HPDE6-E6E7 (cell line): ENCODE measurements at regions not wholly inside any gene's neighbourhood (a gene's known extent, or its start where the extent isn't known, plus 50 kb on each side); places are given as distances from the start of the nearest gene placed in this dataset.

Experiments
- DNase-seq: peaks from one replicate; pipeline ENCODE4 v3.0.0; 2011; ENCODE audit warnings: missing footprints; ENCODE audit errors: extremely low spot score

DNA sequence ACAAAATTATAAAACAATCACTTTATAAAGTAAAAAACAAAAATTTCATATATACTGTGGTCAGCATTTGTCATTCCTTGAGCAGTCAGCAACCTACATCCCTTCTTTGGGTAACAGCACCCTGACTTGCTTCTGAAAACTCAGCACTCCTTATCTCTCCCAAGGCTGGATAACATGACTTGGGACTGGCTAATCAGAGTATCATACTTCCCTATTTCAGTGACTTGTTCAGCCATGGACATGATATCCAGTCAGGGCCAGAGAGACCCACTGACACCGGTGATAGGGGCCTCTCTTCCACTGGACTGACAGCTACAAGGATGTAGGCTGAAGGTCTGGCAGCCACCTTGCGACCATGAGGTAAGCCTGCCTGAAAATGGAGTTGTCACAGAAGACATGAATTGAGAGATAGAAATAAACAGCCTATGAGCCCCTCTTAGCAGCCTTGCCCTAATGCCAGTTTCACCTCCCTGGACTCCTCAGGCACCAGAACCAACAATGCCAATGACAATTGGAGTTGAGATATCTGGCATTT is 84.4 kb upstream of the NEBL start:
- DNase-seq, result no peak

GRCh38 chr10:20978617-20979016 is 81.5 kb upstream of the NEBL start:
- DNase-seq, result no peak

DNA sequence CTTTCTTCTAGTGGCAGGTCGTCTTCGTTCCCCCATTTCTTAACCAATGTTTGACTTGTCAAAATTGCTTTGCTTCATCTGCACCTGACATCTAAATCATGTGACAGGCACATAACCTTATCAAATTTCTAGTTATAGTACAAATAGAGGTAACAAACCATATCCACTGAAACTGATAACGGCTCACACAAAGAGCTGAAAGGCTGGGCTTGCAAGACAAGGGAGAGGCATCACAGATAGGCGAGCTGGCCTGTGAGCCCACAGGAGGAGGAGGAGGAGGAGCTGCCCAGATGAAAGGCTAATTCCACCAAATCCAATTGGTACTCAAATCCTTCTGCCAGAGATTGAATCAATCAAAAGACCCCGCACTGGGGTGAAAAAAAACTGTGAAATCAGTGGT is 80.2 kb upstream of the NEBL start:
- DNase-seq, result no peak

DNA sequence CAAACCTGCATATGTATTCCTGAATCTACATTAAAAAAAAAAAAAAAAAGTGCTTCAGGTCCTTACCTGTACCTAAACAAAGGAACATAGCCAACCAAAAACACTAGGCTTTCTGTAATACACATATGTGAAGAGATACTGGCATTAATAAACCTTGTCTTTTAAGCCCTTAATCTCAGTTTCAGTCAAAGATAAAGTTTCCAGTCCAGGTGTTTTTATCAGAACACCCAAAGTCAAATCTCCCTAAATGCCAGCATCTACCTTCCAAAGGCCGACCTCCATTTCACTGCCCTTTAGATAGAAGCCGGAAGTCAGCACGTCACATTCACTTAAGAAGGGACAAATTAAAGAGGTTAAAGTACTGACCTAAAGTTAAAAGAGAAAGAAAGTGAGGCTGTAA is 79.8 kb upstream of the NEBL start:
- no peak for DNase-seq

DNA sequence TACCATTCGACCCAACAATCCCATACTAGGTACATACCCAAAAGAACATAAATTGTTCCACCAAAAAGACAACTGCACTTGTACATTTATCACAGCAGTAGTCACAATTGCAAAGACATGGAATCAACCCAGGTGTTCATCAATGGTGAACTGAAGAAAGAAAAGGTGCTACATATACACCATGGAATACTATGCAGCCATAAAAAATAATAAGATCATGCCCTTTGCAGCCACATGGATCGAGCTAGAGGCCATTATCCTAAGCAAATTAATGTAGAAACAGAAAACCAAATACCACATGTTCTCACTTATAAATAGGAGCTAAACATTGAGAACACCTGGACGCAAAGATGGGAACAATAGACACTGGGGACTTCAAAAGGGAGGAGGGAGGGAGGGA is 79.3 kb upstream of the NEBL start:
- DNase-seq, result no peak

DNA sequence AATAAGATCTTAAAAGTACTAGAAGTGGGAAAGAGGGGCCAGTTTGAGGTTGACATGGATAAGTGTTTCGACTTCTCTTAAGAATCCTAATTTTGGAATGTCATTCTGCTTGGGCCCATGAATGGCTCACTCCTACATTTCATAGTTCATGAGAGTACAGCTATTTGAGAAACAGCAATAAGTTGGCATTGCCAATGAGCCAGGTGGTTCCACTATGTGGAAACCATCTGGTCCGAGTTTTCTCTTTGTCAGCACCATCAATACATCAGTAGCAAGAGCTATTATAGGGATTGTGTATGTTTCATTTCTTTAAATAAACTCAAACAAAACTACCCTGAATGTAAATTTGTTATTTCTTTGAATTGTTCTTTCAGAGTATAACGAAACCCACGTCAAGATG is 78.1 kb upstream of the NEBL start:
- no peak for DNase-seq

- no peak for DNase-seq
Observed at GRCh38 chr10:20972925-20973324, 75.8 kb upstream of the NEBL start.

GRCh38 chr10:20971901-20972300 is 74.8 kb upstream of the NEBL start:
- DNase-seq, result no peak

GRCh38 chr10:20970708-20971107 is 73.6 kb upstream of the NEBL start:
- no peak for DNase-seq

GRCh38 chr10:20970044-20970443 is 72.9 kb upstream of the NEBL start:
- DNase-seq, result peak; percentile 3

DNA sequence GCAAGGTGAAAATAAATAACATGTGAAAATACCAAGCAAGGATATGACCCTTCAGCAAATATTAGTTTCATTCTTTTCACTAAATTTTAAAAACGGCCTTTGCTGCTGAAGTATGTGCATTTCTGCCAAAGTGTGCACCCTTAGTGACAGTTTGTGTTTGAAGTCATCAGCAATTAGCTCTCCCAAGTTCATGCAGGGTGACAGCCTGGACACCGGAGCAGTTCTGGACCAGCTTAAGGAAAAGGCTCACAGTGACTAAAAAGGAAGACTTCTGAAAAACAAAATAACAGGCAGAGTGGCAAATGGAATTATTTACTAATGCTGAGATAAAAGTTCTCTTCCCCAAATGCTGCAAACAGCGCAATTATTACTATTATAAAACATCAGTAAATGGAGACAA is 69.3 kb upstream of the NEBL start:
- no peak for DNase-seq

DNA sequence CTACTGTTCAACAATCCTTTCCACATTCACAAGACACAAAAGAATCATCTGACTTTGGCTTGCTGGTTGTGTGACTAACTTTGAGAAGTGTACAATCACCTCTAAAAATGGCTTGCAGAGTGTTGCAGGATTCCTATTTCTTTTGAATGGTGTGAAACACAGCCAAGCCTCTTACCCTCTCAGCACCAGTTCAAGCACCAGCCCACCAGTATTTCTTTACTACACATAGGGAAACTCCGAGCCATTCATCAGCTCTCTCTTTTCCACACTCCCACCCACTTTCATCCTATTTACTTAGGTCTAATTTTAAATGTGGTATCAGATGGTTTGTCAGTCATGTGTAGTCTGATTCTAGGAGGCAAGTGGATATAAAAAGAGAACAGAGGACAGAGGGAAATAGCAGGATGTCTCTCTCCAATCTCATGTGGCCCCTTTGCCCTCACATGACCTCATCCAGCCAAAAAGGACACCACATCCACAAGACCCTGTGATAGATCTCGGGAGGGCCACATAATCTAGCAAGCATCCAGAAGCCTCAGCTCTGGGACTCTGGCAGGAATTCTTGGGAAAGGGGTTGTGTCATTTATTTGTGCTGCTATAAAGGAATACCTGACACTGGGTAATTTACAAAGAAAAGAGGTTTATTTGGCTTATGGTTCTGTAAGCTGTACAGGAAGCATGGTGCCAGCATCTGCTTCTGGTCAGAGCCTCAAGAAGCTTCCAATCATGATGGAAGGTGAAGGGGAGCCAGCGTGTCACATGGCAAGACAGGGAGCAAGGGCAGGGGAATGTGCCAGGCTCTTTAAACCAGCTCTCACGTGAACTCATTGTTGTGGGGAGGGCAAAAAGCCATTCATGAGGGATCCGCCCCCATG is 66.8 kb upstream of the NEBL start:
- DNase-seq, result no peak

- DNase-seq, result no peak
Observed at GRCh38 chr10:20963056-20963455, 65.9 kb upstream of the NEBL start.

DNA sequence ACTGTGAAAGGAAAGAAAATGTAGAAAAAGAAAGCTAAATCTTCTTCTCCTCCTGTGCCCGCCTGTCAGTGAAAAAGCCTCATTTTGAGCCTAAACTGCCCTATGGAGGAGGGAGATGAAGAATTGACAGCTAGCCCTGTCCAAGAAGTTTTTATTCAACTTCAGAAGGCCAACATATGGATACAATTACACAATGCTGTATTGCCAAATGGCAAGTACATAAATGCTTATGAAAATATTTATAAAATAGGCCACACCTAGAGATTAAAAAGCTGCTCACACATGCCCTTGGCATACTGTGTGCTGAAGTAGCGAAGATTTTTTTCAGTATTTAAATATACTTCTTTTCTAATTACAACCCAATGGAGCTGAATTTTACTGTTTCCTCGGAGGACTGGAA is 65.1 kb upstream of the NEBL start:
- DNase-seq, result no peak

DNA sequence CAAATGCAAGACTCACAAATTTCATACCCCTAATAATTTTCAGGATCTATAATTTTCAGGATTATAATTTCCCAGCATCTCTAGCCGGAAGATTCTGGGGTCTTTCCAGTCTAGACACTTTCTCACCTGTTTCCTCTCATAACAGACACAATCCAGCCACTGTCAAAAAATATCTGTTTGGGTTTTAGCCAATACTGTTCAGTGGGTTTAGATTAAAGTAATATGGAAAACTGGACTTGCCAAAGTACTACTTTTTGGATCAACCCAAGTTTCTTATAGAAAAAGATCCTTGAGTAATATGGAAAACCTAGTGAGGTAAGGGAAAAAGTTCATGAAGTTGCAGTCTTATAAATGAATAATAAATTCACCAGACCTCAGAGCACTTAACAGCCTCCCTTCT is 62.1 kb upstream of the NEBL start:
- no peak for DNase-seq

DNA sequence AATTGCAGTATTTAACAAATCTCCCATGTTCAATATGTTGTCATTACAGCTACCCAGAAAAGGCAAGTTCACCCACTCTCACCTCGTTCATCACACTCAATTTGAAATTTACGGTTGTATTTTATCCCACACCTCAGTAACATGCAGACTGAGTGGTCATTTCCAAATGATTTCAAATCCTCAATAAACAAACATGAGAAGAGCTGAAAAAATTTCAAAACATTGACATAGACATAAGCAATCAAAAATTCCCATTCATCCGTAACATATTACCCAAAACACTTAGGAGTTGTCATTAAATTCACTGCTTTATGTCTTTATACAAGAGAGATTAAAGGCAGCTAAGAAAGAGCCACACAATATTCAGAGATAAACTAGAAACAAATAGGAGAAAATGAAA is 61.7 kb upstream of the NEBL start:
- no peak for DNase-seq

DNA sequence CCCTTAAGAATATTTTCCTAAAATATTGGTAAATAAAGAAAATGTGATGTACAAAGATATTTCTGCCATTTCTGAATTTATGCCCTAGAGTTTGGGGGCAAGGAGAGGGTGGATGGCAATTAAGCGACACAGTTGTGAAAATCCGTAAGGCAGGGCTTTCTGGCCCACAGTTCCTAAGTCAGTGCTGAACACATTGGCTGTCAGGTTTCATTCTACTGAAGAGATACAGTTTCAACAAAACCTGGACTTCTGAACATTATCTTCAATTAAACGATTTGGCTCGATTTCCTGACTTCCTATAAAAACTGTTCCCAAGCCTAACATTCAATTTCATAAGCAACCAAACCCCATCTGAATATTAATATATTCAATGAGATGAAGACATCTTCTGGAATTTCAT is 61.1 kb upstream of the NEBL start:
- no peak for DNase-seq

GRCh38 chr10:20957744-20958143 is 60.6 kb upstream of the NEBL start:
- no peak for DNase-seq

DNA sequence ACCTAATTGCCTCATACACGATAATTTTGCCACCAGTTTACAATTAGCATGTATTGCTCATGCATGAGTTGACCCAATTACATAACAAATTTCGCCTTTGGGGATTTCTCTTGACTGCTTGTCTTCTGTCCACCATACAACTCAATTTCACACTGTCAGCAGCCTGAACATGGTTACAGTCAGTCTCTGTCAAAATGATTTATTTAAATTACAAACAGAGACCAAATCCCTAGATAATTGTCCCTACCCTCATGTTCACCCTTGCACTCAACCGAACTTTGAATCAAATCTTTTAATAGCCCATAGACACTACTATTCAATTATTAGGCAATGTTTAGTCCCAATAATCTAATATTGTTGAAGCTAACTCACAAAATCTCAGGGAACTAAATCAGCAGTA is 59.7 kb upstream of the NEBL start:
- no peak for DNase-seq

GRCh38 chr10:20955355-20955893 is 58.3 kb upstream of the NEBL start:
- DNase-seq, result no peak

DNA sequence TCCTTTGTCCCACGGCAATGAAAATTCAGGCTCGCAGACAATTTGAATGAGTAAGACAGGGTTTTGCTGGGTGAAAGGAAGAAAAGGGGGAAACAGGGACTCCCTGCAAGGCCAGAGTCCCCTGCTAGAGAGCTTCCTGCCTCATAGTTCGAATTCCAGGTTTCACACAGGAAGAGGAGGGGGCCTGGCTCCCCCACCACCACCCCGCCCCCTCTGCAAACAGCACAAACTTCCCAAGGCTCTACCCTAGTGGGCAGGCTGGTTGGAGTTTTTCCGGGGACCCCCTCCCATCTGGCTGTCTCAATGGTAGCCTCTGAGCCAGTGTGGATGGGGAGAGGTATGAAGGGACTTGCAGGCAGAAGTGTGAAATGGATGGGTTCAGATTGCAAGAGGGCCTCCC is 57.4 kb upstream of the NEBL start:
- no peak for DNase-seq

DNA sequence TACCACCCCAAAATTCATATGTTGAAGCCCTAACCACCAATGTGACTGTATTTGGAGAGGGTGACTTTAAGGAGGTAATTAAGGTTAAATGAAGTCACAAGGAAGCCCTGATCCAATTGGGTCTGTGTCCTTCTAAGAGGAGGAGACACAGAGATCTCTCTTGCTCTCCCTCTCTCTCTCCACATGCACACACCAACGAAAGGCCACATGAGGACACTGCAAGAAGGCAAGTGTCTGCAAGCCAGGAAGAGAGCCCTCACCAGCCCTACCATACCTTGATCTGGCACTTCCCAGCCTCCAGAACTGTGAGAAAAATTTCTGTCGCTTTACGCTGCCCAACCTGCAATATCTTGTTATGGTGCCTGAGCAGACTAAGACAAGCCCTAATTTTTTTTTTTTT is 56.0 kb upstream of the NEBL start:
- DNase-seq, result no peak

GRCh38 chr10:20949967-20950366 is 52.9 kb upstream of the NEBL start:
- DNase-seq, result no peak
